Esophagus squamous epithelium (tissue), 4 donors: ENCODE measurements at regions not wholly inside any gene's neighbourhood (a gene's known extent, or its start where the extent isn't known, plus 50 kb on each side); places are given as distances from the start of the nearest gene placed in this dataset.

Experiments used
- CTCF ChIP-seq, 6 experiments: fragments of 450-650 bp in 4 of 6; fragments of 200-600 bp in 2 of 6; sonication (generic) in 2 of 6; IDR thresholded peaks; one replicate each; pipeline ENCODE4 v1.5.1; 2016 to 2019; ENCODE audit warnings: antibody characterized with exemption in 6 of 6, mild to moderate bottlenecking in 4 of 6, moderate library complexity in 4 of 6
- POLR2A ChIP-seq, 4 donors: fragments of 450-650 bp; IDR thresholded peaks; one replicate each; pipeline ENCODE4 v1.6.1; 2017; ENCODE audit warnings: antibody characterized with exemption in 4 of 4, mild to moderate bottlenecking in 4 of 4, moderate library complexity in 3 of 4

GRCh38 chr4:104210420-104210819, 284.3 kb downstream of the CXXC4 start:
- TF ChIP-seq POLR2A (IDR thresholded peaks at IDR 0.05) (no peak), CTCF (IDR thresholded peaks at IDR 0.05) (no peak)
